Cardiac septum (tissue), 1 donor: ENCODE measurements at regions not wholly inside any gene's neighbourhood (a gene's known extent, or its start where the extent isn't known, plus 50 kb on each side); places are given as distances from the start of the nearest gene placed in this dataset.

ENCODE experiments used
- DNase-seq: peaks from one replicate; pipeline ENCODE4 v3.0.0-alpha.2; 2020; ENCODE audit warnings: low spot score
- intact Hi-C: fragments of 100-400 bp; cut with DNase I; formaldehyde crosslinking; loops from one replicate; pipeline ENCODE4 v1.14.0; 2022
- donor health status: DM: no; HTN: no; CAD: no.

- intact Hi-C loops, result no loop called here
- DNase-seq, result no peak
These were observed 126.4 kb downstream of the ATP23 start for GRCh38 chr12:58067610-58068387.

DNA sequence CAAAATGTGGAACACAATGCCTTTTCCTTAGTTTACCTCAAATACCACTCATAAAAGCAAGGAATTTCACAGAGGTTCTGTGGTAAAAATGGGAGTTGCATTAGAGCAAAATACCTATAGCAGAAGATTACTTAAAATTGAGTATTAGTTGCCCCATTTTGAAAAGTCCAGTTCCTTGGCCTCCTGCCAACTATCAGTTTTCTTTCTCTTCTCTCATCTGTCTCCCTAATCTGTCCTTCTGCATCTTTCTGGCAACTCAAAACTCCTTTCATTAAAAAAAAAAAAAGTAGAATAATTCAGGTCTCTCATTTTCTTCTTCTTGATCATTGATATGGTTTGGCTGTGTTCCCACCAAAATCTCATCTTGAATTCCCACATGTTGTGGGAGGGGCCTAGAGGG lies 127.3 kb downstream of the ATP23 start:
- intact Hi-C loops, result no loop called here
- no peak for DNase-seq

- intact Hi-C loops, result no loop called here
These were observed 128.0 kb downstream of the ATP23 start for GRCh38 chr12:58069268-58069963.

GRCh38 chr12:58071994-58072393 lies 130.6 kb downstream of the ATP23 start:
- DNase-seq, result no peak
- intact Hi-C loops, result no loop called here

More at GRCh38 chr12:58069268-58069963, 128.0 kb downstream of the ATP23 start:
- no peak for DNase-seq

- DNase-seq, result no peak
- intact Hi-C loops, result no loop called here
These were observed 132.9 kb downstream of the ATP23 start for GRCh38 chr12:58074259-58074658.

- no peak for DNase-seq
- intact Hi-C loops, result no loop called here
These were observed 138.4 kb downstream of the ATP23 start for GRCh38 chr12:58079806-58080205.

DNA sequence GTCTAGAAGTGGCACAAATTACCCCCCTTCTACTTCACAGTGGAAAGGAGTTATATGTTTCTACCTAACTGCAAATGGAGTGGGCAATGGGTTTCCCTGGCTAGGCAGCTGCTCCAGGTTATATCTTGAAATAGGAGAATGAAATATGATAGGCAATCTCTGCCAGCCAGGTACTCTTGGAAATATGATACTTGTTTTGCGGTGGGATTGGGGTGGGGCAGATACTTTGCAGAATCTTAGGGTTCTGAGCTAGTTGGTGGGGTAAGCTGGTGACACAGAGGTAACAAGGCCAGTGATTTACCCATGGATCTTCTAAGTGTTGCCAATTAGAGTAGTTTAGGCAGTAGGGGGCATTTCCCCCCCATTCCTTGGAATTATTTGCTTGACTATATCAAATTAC lies 140.1 kb downstream of the ATP23 start:
- no peak for DNase-seq
- intact Hi-C loops, result no loop called here

DNA sequence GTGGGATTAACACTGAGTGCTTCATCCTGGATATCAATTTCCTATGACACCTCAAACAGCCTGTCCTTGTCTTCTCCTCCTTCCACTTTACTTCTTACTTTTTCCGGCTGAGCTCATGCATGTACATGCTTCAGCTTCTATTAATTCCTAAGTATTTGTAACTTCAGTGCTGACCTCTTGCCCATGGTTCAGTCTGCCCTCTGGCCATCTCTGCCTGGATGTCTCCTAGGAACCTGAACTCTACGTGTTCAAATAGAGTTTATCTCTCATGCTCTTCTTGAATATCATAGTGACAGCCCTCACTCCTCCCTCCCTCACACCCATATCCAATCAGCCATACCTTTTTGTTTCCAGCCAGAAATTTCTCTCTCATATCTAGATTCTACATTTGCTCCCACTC lies 141.6 kb downstream of the ATP23 start:
- intact Hi-C loops, result no loop called here

DNA sequence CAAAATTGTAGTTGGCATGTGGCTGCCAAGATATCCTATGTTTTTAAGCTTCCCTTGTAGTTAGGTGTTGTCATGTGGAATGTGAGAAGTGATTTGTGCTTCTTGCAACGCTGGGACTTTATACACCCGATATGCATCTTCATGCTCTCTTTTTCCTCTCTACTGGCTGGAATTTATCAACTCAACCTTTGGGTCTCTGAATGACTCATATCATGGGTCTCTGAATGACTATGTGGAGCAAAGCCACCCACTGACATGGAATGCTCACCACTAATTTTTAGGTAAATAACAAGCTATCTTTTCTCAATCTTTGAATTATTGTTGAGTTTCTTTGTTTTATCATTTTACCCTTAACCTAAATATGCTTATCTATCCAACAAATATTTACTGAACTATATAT lies 144.6 kb downstream of the ATP23 start:
- DNase-seq, result no peak
- intact Hi-C loops, result no loop called here

More for the DNA sequence above, 141.6 kb downstream of the ATP23 start:
- DNase-seq, result no peak

GRCh38 chr12:58086930-58087329 lies 145.6 kb downstream of the ATP23 start:
- no peak for DNase-seq
- intact Hi-C loops, result no loop called here

GRCh38 chr12:58087423-58088127 lies 146.2 kb downstream of the ATP23 start:
- intact Hi-C loops, result no loop called here
- no peak for DNase-seq

DNA sequence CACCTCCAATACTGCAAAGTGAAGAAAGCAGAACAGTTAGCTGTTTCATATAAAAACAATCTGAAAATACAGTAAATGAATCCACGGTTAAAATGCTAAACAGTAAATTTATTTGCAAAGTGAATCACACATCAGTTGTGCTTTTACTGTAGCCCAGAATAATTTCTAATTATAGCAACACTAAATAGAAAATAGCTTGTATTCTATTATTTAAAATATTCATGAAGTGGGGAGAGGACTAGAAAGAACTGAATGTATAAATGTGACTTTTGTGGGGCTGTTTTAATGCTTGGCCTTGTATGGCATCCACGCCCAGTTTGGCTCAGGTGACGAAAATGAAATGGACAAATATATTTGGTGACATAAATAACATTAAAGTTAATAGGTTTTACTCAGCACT lies 148.2 kb downstream of the ATP23 start:
- intact Hi-C loops, result no loop called here
- DNase-seq, result no peak

GRCh38 chr12:58090685-58091084 lies 149.3 kb downstream of the ATP23 start:
- intact Hi-C loops, result no loop called here
- DNase-seq, result no peak

DNA sequence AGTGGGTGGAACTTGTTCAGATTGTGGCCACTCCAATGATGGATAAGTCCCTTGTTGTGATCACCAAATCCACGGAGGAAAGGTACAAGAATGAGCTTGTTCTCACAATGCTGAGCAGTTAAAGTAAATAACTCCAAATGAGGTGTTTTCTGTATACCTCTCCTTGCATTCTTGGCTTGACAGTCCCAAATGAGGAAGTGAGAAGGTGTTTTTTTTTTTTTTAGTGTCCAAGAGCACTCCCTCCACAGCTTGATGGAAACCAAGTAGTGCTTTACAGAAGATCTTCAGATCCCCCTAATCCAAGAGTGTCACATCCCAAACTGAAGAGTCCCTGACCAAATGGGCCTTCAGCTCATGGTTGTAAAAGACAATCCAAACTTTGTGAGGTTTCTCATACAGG lies 153.6 kb downstream of the ATP23 start:
- intact Hi-C loops, result no loop called here
- DNase-seq, result no peak

GRCh38 chr12:58097741-58098140 lies 156.4 kb downstream of the ATP23 start:
- intact Hi-C loops, result no loop called here
- DNase-seq, result no peak

DNA sequence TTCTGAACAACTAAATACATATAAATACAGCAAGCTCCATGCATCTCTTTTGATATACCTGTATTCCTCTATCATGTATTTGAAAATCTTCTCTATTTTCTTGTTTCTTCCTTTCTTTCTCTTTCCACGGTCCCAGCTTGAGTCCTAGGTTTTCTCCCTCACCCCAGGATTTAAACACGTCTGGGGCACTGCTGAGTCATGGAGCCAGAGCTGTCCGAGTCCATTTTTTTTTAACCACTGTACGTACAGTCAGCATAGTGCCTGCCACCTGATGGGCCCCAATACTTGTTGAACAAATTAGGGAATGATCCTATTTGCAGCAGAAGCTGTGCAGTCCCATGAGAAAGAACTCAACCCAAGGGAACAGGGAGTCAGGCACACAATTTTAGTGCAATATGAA lies 158.1 kb downstream of the ATP23 start:
- intact Hi-C loops, result no loop called here
- DNase-seq, result no peak

DNA sequence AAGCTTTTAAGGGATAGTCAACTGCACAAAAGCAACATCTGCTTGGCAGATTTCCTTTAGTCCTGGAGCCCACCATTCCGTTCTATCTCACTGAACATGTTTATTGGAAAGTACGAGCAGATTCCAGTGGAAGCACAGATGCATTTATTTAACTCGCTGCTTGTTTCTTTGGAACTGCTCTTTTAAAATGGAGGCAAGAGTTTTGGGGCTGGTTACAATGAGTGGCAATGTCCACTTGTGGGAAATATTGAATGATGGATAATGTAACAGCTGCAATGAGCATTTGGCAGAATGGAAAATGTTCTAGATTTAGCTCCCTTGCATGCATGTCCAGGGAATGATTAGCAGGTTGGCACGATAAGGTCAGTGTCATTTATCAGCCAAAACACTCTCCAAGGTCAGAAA lies 163.0 kb downstream of the ATP23 start:
- intact Hi-C loops, result no loop called here
- no peak for DNase-seq

- no peak for DNase-seq
- intact Hi-C loops, result no loop called here
These were observed 164.1 kb downstream of the ATP23 start for GRCh38 chr12:58105225-58106119.

DNA sequence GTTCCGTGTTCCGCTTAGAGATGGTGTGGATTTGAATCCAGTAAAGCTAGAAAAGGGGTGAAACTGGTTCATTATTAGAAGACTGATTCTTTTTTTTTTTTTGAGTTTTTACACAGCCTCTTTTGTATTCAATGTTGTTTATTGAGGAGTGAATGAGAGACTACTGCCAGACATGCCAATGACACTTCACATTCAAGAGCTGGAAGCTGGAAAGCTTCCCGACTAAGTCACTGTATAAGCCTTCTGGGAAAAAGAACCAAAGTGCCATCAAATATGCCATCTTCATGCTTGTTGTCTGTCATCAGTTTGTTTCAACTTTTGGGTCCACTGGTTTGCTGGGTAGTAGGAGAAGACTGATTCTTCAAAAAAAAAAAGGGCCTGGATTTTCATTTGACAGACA lies 164.8 kb downstream of the ATP23 start:
- intact Hi-C loops, result no loop called here
- DNase-seq, result no peak

DNA sequence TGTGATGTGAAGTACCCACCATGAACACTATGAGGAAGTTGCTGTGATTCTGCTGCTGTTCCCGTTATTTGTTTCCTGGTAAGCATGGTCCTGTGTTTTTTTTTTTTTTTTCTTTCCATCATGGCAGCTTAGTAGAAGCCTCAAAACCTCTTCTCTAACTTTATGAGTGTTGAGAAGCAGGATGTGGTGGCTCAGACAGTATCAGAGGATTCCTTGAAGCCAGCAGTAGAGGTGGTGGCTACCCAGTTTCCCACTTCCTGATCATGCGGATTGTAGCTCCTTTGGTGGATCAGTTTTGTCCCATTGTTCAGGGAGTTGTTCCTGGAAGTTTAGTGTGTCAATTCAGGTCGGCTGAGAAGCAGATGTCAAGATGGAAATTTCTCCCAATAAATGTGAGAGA lies 175.8 kb downstream of the ATP23 start:
- DNase-seq, result no peak

More for the DNA sequence above, 175.8 kb downstream of the ATP23 start:
- intact Hi-C loops, result no loop called here
